Islet of Langerhans (tissue), 1 donor: ENCODE measurements at regions not wholly inside any gene's neighbourhood (a gene's known extent, or its start where the extent isn't known, plus 50 kb on each side); places are given as distances from the start of the nearest gene placed in this dataset.
"Not testable (repeated sequence)": the region's sequence is repeated elsewhere in the genome, so short reads cannot be mapped to it uniquely, and the experiment has no call there.

ENCODE experiments used
- FAIRE-seq: peaks from one replicate; lab custom pipeline; 2011; peaks lifted over from hg19 to GRCh38; lab: Jason Lieb, UNC

GRCh38 chr4:188956566-188956965, 817.3 kb downstream of the TRIML1 start:
- no peak for FAIRE-seq

GRCh38 chr4:188958346-188958745, 819.1 kb downstream of the TRIML1 start:
- peak; percentile 51 for FAIRE-seq

GRCh38 chr4:188959424-188959823, 820.2 kb downstream of the TRIML1 start:
- no peak for FAIRE-seq

GRCh38 chr4:188960411-188961093, 821.3 kb downstream of the TRIML1 start:
- no peak for FAIRE-seq

GRCh38 chr4:188971125-188971524, 831.9 kb downstream of the TRIML1 start:
- peak; percentile 55 for FAIRE-seq

GRCh38 chr4:188975271-188975670, 836.0 kb downstream of the TRIML1 start:
- no peak for FAIRE-seq

- peak; percentile 38 for FAIRE-seq
Measured at GRCh38 chr4:188976644-188977115, 837.4 kb downstream of the TRIML1 start.

GRCh38 chr4:188977232-188977631, 838.0 kb downstream of the TRIML1 start:
- not testable (repeated sequence) for FAIRE-seq

- no peak for FAIRE-seq
Measured at GRCh38 chr4:188984518-188984917, 845.3 kb downstream of the TRIML1 start.

GRCh38 chr4:188986271-188986689, 847.0 kb downstream of the TRIML1 start:
- peak; percentile 96 for FAIRE-seq

GRCh38 chr4:188987011-188987410, 847.8 kb downstream of the TRIML1 start:
- no peak for FAIRE-seq

GRCh38 chr4:188988131-188988530, 848.9 kb downstream of the TRIML1 start:
- no peak for FAIRE-seq

- peak; percentile 97 for FAIRE-seq
Measured at GRCh38 chr4:188989371-188989770, 850.1 kb downstream of the TRIML1 start.

GRCh38 chr4:188992706-188993105, 853.5 kb downstream of the TRIML1 start:
- no peak for FAIRE-seq

GRCh38 chr4:188993871-188994270, 854.6 kb downstream of the TRIML1 start:
- no peak for FAIRE-seq

GRCh38 chr4:189001283-189001970, 862.2 kb downstream of the TRIML1 start:
- FAIRE-seq = no peak

- no peak for FAIRE-seq
Measured at GRCh38 chr4:189001971-189002450, 862.8 kb downstream of the TRIML1 start.

GRCh38 chr4:189002475-189002874, 863.2 kb downstream of the TRIML1 start:
- FAIRE-seq = no peak

GRCh38 chr4:189010452-189011217, 871.4 kb downstream of the TRIML1 start:
- FAIRE-seq = not testable (repeated sequence)

GRCh38 chr4:189021831-189022230, 882.6 kb downstream of the TRIML1 start:
- no peak for FAIRE-seq

GRCh38 chr4:189022440-189023035, 883.3 kb downstream of the TRIML1 start:
- no peak for FAIRE-seq

GRCh38 chr4:189029976-189030504, 890.8 kb downstream of the TRIML1 start:
- FAIRE-seq = no peak
